NCI-H2029 (cell line): ENCODE measurements at regions not wholly inside any gene's neighbourhood (a gene's known extent, or its start where the extent isn't known, plus 50 kb on each side); places are given as distances from the start of the nearest gene placed in this dataset.
"Not testable (repeated sequence)": the region's sequence is repeated elsewhere in the genome, so short reads cannot be mapped to it uniquely, and the experiment has no call there.

ENCODE experiments used
- DNase-seq: peaks from one replicate; lab custom pipeline; 2025; lab: John Stamatoyannopoulos, UW

DNA sequence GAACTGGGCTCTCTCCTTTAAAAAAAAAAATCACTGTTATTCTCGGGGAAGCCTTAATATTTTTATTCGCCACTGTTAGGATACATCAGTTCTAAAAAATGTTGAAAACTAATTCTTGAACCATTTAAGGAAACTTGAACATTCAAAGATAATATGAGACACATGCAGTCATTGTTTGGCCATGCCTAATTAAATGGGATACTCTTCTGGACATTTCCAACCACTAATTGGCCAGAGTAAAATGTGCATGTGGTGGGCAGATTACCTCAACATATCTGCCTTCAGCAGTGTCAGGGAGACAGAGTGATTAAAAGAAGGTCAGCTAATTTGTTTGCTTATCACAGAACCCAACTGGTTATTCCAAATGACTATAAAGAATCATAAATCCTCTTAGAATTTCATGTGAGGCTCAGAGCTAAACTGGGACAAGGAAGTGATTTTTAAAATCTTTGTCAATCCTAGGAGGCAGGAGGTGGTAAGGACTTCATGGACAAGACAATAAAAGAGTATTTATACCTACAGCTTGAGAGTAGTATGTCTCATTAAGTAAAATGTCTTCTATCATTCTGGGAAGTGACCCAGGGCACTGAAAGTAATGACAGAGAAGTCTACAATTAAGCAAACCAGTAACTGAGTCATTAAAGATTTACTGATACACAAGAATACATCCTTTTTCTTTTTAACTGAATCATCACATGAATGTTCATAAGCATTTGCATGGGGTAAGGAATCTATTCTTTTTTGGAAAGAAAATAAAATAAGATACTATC, 242.9 kb upstream of the TRPM3 start:
- no peak for DNase-seq

DNA sequence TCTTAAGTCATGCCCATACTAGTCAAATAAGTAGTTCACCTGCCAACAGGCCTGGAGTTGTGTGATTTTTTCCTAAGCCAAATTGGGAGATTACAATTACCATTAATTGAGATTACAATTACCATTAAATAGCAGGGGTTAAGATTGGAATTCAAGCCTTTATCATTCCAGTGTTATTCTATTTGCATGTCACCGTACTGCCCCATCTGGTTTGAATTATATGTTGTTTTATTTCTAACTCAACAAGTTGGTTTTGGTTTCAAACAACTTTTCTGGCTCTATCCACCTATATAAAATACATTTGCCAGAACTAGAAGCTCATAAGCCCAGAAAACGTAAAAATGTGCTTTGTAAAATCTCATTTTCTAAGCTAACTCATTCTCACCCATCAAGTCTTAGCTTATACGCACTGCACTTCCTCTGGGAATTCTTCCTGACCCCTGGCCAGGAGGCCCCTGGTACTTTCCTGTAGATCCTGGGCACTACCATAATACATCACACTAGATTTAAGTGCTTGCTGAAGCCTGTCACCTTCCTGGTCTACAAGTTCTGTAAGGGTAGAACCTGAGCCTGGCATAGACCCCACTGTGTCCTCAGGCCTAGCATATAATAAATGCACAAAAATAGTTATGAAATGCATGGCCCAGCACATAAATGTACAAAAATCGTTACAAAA, 242.0 kb upstream of the TRPM3 start:
- DNase-seq: no peak

- no peak for DNase-seq
Observed at GRCh38 chr9:71361357-71361756, 239.9 kb upstream of the TRPM3 start.

GRCh38 chr9:71357346-71357745, 235.9 kb upstream of the TRPM3 start:
- no peak for DNase-seq

GRCh38 chr9:71355884-71356283, 234.5 kb upstream of the TRPM3 start:
- DNase-seq: no peak

GRCh38 chr9:71353720-71354119, 232.3 kb upstream of the TRPM3 start:
- no peak for DNase-seq

DNA sequence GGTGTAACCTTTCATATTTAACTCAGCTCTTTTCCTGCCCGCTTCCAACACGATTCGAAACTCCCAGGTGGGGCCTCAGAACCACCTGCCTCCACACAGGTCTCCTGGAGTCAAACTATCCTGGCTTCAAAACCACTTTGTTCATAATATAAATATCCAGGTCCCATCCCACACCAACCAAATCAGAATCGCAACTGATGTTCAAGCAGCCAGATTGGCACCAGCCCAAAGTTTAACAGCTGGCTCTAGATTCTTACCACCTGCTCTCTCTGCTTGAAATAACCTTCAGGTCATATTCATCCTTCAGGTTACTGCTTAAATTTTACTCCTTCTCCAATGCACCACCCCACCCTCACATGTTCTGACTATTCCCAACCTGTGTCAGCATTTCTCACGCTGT, 231.4 kb upstream of the TRPM3 start:
- no peak for DNase-seq

DNA sequence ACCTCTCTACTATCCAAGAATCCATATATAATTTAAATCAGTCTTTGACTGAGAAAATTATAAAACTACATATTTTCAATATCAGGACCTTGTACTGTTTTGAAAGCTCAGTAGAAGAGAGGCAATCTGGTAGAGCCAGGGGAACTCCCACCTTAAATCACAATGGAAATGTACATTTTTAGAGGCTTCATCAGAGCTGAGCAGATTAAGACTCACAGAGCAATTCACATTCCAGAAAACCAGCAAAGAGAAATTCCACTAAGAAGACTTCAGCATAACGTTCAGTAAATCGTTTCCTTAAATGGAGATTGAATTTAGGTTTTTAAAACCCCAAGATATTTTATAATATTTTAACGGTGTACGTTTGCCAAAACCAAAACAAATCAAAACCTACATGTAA, 227.8 kb upstream of the TRPM3 start:
- DNase-seq: no peak

DNA sequence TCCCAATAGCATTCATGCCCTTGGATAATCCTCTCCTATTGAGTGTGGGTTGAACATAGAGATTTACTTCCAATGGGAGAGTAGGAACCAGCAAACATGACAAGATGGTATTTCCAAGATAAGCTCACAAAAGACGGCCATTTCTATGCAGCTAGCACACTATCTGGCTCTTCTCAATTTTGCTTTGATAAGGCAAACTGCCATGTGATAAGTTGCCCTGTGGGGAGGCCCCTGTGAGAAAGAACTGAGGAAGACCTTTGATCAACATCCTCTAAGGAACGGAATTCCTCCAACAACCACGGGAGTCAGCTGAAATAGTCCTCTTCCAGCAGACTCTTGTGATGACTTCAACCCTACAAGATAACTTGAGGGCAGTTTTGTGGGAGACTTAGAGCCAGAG, 211.9 kb upstream of the TRPM3 start:
- DNase-seq: no peak

DNA sequence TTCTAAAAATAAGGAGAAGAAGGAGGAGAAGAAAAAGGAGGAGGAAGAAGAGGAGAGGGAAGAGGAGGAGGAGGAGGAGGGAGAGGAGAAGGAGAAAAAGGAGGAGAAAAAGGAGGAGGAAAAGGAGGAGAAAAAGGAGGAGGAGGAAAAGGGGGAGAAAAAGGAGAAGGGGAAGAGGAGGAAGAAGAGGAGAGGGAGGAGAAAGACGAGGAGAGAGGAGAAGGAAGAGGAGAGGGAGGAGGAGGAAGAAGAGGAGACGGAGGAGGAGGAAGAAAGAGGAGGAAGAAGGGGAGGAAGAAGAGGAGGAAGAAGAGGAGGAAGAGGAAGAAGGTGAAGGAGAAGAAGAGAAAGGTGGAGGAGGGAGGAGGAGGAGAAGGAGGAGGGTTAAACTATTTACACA, 210.2 kb upstream of the TRPM3 start:
- no peak for DNase-seq

DNA sequence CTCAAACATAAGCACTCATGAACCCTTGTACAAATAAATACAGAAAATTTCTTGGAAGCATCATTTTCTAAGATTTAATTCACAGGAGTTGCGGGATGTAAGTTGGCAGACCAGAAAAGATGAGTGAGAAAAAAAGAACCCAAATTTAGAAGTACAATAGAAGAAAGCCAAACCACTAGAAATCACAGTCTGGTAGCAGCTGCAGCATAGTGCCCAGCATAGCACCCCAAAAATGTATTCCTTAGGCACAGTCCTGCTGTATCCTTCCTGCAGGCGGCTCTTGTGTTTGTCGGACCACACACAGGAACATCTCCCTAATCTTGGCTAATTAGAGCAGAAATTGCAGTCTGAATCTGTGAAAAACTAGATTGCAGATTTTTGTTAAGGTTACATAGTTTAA, 208.5 kb upstream of the TRPM3 start:
- DNase-seq: no peak

DNA sequence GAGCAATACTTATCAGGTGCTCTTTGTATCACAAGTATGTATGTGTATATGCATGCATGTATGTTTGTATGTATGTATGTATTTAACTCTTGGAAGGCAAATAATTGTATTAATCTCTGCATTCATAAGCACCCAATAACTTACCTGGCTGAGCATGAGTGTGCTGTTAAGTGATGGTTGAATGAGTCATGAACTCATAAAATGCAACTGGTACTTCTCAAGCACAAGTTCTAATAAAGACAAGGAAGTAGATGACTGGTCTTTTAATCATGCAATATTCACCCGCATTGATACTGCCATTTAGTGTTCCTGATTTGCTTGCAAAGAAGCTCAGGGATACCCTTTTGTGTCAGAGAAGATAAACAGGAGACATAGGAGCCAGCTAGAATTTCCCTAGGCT, 204.9 kb upstream of the TRPM3 start:
- no peak for DNase-seq

DNA sequence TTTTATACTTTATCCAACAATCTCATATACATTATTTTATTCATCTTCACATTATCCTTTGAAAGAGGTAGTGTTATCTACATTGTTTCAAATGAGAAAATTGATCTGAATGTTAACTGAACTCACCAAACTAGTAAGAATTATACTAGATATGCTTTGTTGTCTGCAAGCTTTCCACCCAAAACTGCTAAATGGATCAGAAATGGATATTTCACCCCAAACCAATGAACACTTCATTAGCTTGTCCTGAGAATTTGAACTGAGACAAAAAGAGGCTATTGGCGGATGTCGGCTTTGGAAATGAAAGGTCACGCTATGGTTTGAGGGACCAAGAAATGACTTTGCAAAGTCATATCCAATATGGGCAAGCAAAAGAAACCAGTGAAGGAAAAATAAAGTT, 201.9 kb upstream of the TRPM3 start:
- no peak for DNase-seq

DNA sequence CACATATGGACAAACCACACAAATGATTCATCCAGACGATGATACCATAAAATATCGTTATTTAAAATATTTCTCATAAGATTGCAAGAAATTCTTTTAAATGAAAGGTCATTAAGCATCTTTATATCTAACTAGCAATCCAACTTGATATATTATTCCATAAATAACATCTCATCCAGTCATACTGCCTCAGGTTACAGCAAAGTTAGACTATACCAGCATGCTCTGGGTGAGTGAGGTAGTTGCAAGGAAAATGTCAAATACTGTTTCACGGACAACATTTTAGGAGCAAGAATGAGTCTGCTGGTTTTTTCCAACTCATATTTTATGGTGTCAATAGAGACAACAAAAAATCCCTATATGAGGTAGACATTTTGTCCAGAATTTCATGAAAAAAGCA, 200.9 kb upstream of the TRPM3 start:
- DNase-seq: no peak

DNA sequence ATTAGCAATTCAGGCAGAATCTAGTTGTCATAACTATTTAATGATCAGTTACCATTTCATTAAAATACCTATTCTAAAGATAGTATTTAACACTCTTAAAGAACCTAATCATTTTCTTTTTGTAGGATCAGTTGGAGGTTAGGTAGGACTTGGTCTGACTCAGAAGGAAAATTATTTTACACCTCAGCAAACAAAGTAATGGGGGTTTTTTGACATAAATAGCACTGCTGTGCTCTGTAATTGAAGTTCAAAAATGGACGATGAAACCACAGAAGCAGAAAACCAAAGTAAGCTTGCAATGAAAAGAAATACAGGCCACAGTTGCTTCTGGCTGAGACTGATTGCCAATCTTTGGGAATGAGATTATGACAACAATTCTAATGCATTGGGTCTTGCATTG, 187.0 kb upstream of the TRPM3 start:
- no peak for DNase-seq

DNA sequence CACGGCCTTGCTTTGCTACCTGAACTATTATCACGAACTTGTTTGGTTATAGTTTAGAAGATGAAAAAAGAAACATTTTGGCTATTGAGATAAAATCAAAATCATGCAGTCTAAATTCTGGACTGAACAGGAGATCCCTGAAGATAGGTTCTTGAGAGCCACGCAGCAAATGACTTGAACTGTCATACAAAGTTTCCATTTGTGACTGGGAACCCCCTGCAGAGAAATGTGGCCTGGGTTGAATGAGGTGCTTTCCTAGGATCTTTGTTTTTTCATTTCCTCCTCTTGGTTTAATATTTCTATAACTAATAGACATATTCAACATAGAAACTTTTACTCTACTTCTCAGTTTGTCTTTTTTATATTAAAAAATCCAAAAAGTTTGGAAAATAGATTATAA, 184.7 kb upstream of the TRPM3 start:
- no peak for DNase-seq

- no peak for DNase-seq
Observed at GRCh38 chr9:71303351-71303750, 181.9 kb upstream of the TRPM3 start.

GRCh38 chr9:71302776-71303175, 181.4 kb upstream of the TRPM3 start:
- no peak for DNase-seq

DNA sequence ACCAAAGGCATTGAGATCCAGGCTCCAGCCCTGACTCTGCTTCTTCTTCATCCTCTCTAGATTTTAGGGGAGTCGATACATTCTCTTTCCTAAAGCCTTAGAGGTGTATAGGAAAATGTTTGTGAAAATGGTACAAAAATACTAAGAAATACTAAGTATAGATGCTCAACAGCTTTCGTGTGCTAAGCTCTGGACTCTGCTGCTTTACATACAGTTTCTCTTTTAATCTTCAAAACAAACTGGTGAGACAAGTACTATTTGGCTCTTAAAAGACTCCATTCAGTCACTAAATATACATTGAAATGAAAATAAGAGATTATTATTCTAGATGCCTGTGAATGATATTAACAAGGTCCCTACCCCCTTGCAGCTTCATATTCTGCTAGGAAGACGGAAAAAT, 174.5 kb upstream of the TRPM3 start:
- no peak for DNase-seq

GRCh38 chr9:71286146-71286545, 164.7 kb upstream of the TRPM3 start:
- DNase-seq: no peak

GRCh38 chr9:71285191-71285656, 163.8 kb upstream of the TRPM3 start:
- peak; percentile 58 for DNase-seq

GRCh38 chr9:71282116-71282515, 160.7 kb upstream of the TRPM3 start:
- DNase-seq: not testable (repeated sequence)

- DNase-seq: no peak
Observed at GRCh38 chr9:71279151-71279739, 157.8 kb upstream of the TRPM3 start.
